Mesenchymal stem cell (in vitro differentiated cells and primary cell): ENCODE measurements at regions not wholly inside any gene's neighbourhood (a gene's known extent, or its start where the extent isn't known, plus 50 kb on each side); places are given as distances from the start of the nearest gene placed in this dataset.

Source experiments
- DNase-seq: peaks from one replicate; pipeline ENCODE4 v3.0.0-alpha.2; 2013
- H2AFZ ChIP-seq: one replicate; pipeline ENCODE4 v1.6.1; 2013; ENCODE audit warnings: low read depth, mild to moderate bottlenecking, control low read depth, inconsistent platforms, low read length, moderate library complexity
- H2AK5ac ChIP-seq: 2 replicates; pipeline ENCODE4 v1.6.1; 2013; ENCODE audit warnings: low read length, moderate library complexity, mild to moderate bottlenecking, inconsistent platforms; ENCODE audit not compliant: severe bottlenecking
- H2BK120ac ChIP-seq: one replicate; pipeline ENCODE4 v1.6.1; 2013; ENCODE audit warnings: low read depth, mild to moderate bottlenecking, inconsistent platforms, low read length, moderate library complexity
- H2BK12ac ChIP-seq, 2 experiments: one replicate each; pipeline ENCODE4 v1.6.1; 2013; ENCODE audit warnings: inconsistent platforms in 2 of 2, low read length in 2 of 2, mild to moderate bottlenecking in 2 of 2, moderate library complexity in 2 of 2, control low read depth in 1 of 2
- H2BK15ac ChIP-seq: one replicate; pipeline ENCODE4 v1.6.1; 2013; ENCODE audit warnings: mild to moderate bottlenecking, low read depth, inconsistent platforms; ENCODE audit not compliant: poor library complexity, severe bottlenecking
- H2BK5ac ChIP-seq: 2 replicates; pipeline ENCODE4 v1.6.1; 2013; ENCODE audit warnings: low read depth, mild to moderate bottlenecking, low read length, control low read depth, inconsistent platforms; ENCODE audit not compliant: poor library complexity, severe bottlenecking
- H3K14ac ChIP-seq, 2 experiments: one replicate each; pipeline ENCODE4 v1.6.1; 2013; ENCODE audit warnings: inconsistent platforms in 2 of 2, low read length in 2 of 2, control low read depth in 1 of 2, mild to moderate bottlenecking in 1 of 2, moderate library complexity in 1 of 2
- H3K18ac ChIP-seq, 2 experiments: one replicate each; pipeline ENCODE4 v1.6.1; 2013; ENCODE audit warnings: inconsistent platforms in 2 of 2, low read length in 2 of 2, control low read depth in 1 of 2, low read depth in 1 of 2, mild to moderate bottlenecking in 1 of 2
- H3K23ac ChIP-seq, 2 experiments: one replicate each; pipeline ENCODE4 v1.6.1; 2013; ENCODE audit warnings: inconsistent platforms in 2 of 2, low read length in 2 of 2, mild to moderate bottlenecking in 2 of 2, moderate library complexity in 2 of 2, control low read depth in 1 of 2
- H3K27ac ChIP-seq: 2 replicates; pipeline ENCODE4 v1.5.1; 2013; ENCODE audit warnings: mild to moderate bottlenecking, moderate library complexity, low read length, control low read depth, inconsistent platforms; ENCODE audit not compliant: poor library complexity, severe bottlenecking
- H3K27me3 ChIP-seq, 2 experiments: 2 replicates each; pipeline versions ENCODE4 v1.6.1 to v1.7.0; 2013; ENCODE audit warnings: low read length in 2 of 2, mild to moderate bottlenecking in 2 of 2, moderate library complexity in 2 of 2, control low read depth in 1 of 2, inconsistent platforms in 1 of 2; ENCODE audit not compliant: control insufficient read depth in 1 of 2, insufficient read depth in 1 of 2
- H3K36me3 ChIP-seq, 2 experiments: 2 replicates each; pipeline versions ENCODE4 v1.6.1 to v1.7.0; 2013; ENCODE audit warnings: low read length in 2 of 2, control low read depth in 1 of 2, inconsistent platforms in 1 of 2, low read depth in 1 of 2, mild to moderate bottlenecking in 1 of 2; ENCODE audit not compliant: insufficient read depth in 2 of 2, control insufficient read depth in 1 of 2
- H3K4ac ChIP-seq, 2 experiments: one replicate each; pipeline ENCODE4 v1.6.1; 2013; ENCODE audit warnings: inconsistent platforms in 2 of 2, low read length in 2 of 2, mild to moderate bottlenecking in 2 of 2, moderate library complexity in 2 of 2, control low read depth in 1 of 2, low read depth in 1 of 2
- H3K4me1 ChIP-seq: 2 replicates; pipeline ENCODE4 v1.6.1; 2013; ENCODE audit warnings: low read depth, low read length, control low read depth; ENCODE audit not compliant: control insufficient read depth, insufficient read depth
- H3K4me2 ChIP-seq: 2 replicates; pipeline ENCODE4 v1.6.1; 2013; ENCODE audit warnings: low read length, mild to moderate bottlenecking, inconsistent platforms; ENCODE audit not compliant: poor library complexity, severe bottlenecking
- H3K4me3 ChIP-seq, 2 experiments: 2 replicates each; pipeline versions ENCODE4 v1.5.1 to v1.7.0; 2013; ENCODE audit warnings: low read length in 2 of 2, mild to moderate bottlenecking in 2 of 2, control low read depth in 1 of 2, low read depth in 1 of 2; ENCODE audit not compliant: insufficient read depth in 1 of 2
- H3K79me1 ChIP-seq: replicated peaks from 2 replicates; pipeline ENCODE4 v1.6.1; 2013; ENCODE audit warnings: mild to moderate bottlenecking, control low read depth, low read length, inconsistent platforms; ENCODE audit not compliant: poor library complexity, severe bottlenecking
- H3K9ac ChIP-seq: 2 replicates; pipeline ENCODE4 v1.7.0; 2013; ENCODE audit warnings: mild to moderate bottlenecking, low read length, moderate library complexity
- H3K9me3 ChIP-seq: 2 replicates; pipeline ENCODE4 v1.7.0; 2013; ENCODE audit warnings: mild to moderate bottlenecking, low read length; ENCODE audit not compliant: control insufficient read depth
- H4K8ac ChIP-seq: one replicate; pipeline ENCODE4 v1.6.1; 2013; ENCODE audit warnings: inconsistent platforms, mild to moderate bottlenecking, low read length, moderate library complexity
- H4K91ac ChIP-seq: one replicate; pipeline ENCODE4 v1.6.1; 2013; ENCODE audit warnings: mild to moderate bottlenecking, low read length, inconsistent platforms
- WGBS: methylation state at CpG from one replicate; pipeline ENCODE4 v1.1.7; 2013; ENCODE audit warnings: mixed read lengths; 5-methylcytosine and 5-hydroxymethylcytosine counted together

DNA sequence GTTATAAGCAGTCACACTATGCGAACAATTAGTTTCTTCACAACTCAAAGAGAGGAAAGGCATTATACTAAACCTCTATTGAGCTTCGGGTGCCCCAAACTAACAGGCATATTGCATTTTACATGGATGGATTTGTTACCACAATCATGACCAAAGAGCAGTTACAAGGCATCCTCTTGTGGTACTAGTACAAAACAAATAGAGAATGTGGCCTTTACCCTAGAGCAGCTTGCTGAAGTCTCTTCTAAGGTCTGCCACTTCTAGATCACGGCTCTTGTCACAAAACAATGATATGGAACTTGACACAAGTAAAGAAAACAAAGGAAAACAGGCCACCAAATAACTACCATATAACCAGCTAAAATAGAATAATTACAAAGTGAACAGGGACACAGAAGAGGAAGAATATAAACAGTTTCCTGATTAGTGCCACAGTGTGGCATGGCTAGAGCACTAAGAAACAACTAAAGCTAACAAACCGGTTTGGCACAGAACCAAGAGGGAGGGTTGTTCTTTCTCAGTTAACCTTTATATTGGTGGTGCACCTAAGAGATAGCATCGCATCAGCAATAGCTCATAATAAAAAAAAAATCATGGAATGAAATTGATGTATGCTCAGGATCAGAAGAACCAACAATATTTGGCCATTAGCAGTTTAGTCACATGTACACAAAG lies 209.7 kb upstream of the ATP2B1 start:
- Histone ChIP-seq H3K18ac (no peak overlapping the region), H2BK15ac (no peak overlapping the region), H4K91ac (no peak overlapping the region), H3K23ac (no peak overlapping the region), H4K8ac (no peak overlapping the region), H3K27ac (no peak overlapping the region), H3K79me1 (no peaks in the 10 kb centered on the region), H3K14ac (no peak overlapping the region), H2AFZ (no peak overlapping the region), H3K4me3 (no peak overlapping the region), H3K9ac (no peak overlapping the region), H3K36me3 (no peaks in the 10 kb centered on the region), H3K4me2 (no peak overlapping the region), H3K9me3 (no peaks in the 10 kb centered on the region), H3K4ac (no peak overlapping the region), H3K4me1 (no peaks in the 10 kb centered on the region), H2BK5ac (no peak overlapping the region), H2BK12ac (no peak overlapping the region), H2BK120ac (no peak overlapping the region), H3K27me3 (no peaks in the 10 kb centered on the region), H2AK5ac (no peak overlapping the region)
- 72% methylated on average over 4 of the region's 5 CpGs for WGBS
- no peak for DNase-seq

DNA sequence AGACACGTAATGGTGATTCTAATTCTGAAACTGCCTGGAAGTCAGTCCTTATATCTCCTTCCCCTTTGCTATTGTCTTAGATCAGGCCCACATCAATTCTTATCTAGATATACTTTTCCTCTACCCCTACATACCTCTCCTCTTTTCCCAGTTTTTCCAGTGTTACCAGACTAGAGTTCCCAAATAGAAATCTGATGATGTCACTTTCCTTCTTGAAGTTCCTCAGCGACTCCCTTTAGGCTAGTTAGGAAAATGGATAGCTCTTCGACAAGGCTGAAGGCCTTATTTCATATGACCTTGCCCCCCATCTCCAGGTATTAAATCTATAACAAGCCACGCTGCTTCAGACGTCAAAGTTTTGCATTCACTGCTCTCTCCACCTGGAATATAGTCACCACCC lies 201.1 kb upstream of the ATP2B1 start:
- Histone ChIP-seq H3K4me2 (no peak overlapping the region), H3K27ac (no peak overlapping the region), H3K27me3 (no peaks in the 10 kb centered on the region), H2AK5ac (no peak overlapping the region), H2BK12ac (no peak overlapping the region), H2BK15ac (no peak overlapping the region), H4K91ac (no peak overlapping the region), H3K18ac (no peak overlapping the region), H4K8ac (no peak overlapping the region), H3K36me3 (no peaks in the 10 kb centered on the region), H2BK5ac (no peak overlapping the region), H3K14ac (no peak overlapping the region), H3K79me1 (no peaks in the 10 kb centered on the region), H3K4me3 (no peak overlapping the region), H3K4me1 (no peaks in the 10 kb centered on the region), H2BK120ac (no peak overlapping the region), H3K4ac (no peak overlapping the region), H3K9ac (no peak overlapping the region), H3K23ac (no peak overlapping the region), H2AFZ (no peak overlapping the region), H3K9me3 (peaks cover 13% of the 10 kb centered on the region)
- no peak for DNase-seq
- WGBS: 97% methylated on average over 5 of the region's 5 CpGs

DNA sequence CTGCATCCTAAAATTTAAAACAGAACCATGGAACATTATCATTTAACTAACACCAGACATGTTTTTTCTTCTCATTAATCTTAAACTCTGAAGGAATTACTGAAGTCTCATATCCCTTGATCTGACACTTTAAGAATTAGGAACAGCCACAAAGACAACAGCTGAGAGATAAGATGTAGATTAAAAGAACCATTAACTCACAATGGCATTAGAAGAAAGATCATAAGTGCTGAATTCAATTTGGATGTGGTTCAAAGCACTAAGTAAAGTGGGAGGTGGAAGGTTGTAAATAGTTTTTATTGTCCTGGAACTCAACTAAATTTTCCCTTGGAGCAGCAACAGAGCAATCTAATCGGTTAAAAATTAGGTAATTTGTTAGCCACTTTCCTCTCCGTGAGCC lies 199.0 kb upstream of the ATP2B1 start:
- no peak overlapping the region for H3K27ac ChIP-seq
- H3K9ac ChIP-seq: no peak overlapping the region
- H3K9me3 ChIP-seq: peaks cover 11% of the 10 kb centered on the region
- H2BK15ac ChIP-seq: no peak overlapping the region
- H4K8ac ChIP-seq: no peak overlapping the region
- H3K4ac ChIP-seq: no peak overlapping the region
- H3K79me1 ChIP-seq: no peaks in the 10 kb centered on the region
- H3K18ac ChIP-seq: no peak overlapping the region
- H2BK5ac ChIP-seq: no peak overlapping the region
- no peaks in the 10 kb centered on the region for H3K27me3 ChIP-seq
- no peak overlapping the region for H3K23ac ChIP-seq
- H2AFZ ChIP-seq: no peak overlapping the region
- H3K36me3 ChIP-seq: no peaks in the 10 kb centered on the region
- no peaks in the 10 kb centered on the region for H3K4me1 ChIP-seq
- H3K4me2 ChIP-seq: no peak overlapping the region
- H3K14ac ChIP-seq: no peak overlapping the region
- 62% methylated on average over 2 of the region's 2 CpGs for WGBS
- DNase-seq: no peak
- no peak overlapping the region for H2BK120ac ChIP-seq
- H3K4me3 ChIP-seq: no peak overlapping the region
- H2BK12ac ChIP-seq: no peak overlapping the region
- no peak overlapping the region for H4K91ac ChIP-seq
- H2AK5ac ChIP-seq: no peak overlapping the region

DNA sequence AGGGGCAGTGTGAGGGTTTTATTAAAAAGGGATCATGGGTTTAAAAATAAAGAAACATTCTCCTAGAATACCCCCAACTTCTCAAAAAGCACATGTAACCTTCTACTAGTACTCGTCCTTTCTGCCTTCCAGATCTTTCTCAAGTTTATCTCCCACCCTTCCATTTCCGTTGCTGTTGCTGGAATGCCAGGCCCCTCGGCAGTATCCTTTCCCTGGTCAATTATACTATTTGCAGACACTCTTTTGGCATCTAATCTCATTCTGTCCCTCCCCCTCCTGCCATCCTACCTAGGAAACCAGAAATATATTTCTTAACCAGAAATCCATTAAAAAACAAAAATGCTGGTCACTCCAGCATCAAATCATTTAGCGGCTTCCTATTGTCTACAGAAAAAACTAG lies 198.2 kb upstream of the ATP2B1 start:
- H3K23ac ChIP-seq: no peak overlapping the region
- no peak for DNase-seq
- no peak overlapping the region for H2AK5ac ChIP-seq
- H3K4ac ChIP-seq: no peak overlapping the region
- H4K91ac ChIP-seq: no peak overlapping the region
- H2BK12ac ChIP-seq: no peak overlapping the region
- H3K27ac ChIP-seq: no peak overlapping the region
- peaks cover 5% of the 10 kb centered on the region for H3K9me3 ChIP-seq
- H2AFZ ChIP-seq: no peak overlapping the region
- H3K79me1 ChIP-seq: no peaks in the 10 kb centered on the region
- H3K18ac ChIP-seq: no peak overlapping the region
- no peak overlapping the region for H2BK5ac ChIP-seq
- no peak overlapping the region for H3K4me3 ChIP-seq
- H3K4me2 ChIP-seq: no peak overlapping the region
- H3K4me1 ChIP-seq: no peaks in the 10 kb centered on the region
- H3K27me3 ChIP-seq: no peaks in the 10 kb centered on the region
- WGBS: 64% methylated on average over 4 of the region's 4 CpGs
- no peak overlapping the region for H4K8ac ChIP-seq
- no peaks in the 10 kb centered on the region for H3K36me3 ChIP-seq
- H3K9ac ChIP-seq: no peak overlapping the region
- no peak overlapping the region for H3K14ac ChIP-seq
- H2BK15ac ChIP-seq: no peak overlapping the region
- H2BK120ac ChIP-seq: no peak overlapping the region
